Right lobe of liver (tissue), 4 donors: ENCODE measurements at regions not wholly inside any gene's neighbourhood (a gene's known extent, or its start where the extent isn't known, plus 50 kb on each side); places are given as distances from the start of the nearest gene placed in this dataset.

Source experiments
- CTCF ChIP-seq, 4 donors: fragments of 200-600 bp in 3 of 4; fragments of 450-650 bp in 1 of 4; IDR thresholded peaks; one replicate each; pipeline versions ENCODE4 v1.5.1 to v1.8.0; 2016 to 2022; ENCODE audit warnings: antibody characterized with exemption in 4 of 4, mild to moderate bottlenecking in 2 of 4
- POLR2A ChIP-seq: fragments of 450-650 bp; IDR thresholded peaks from one replicate; pipeline ENCODE4 v1.6.1; 2017; ENCODE audit warnings: antibody characterized with exemption, mild to moderate bottlenecking
- donor health status: DM: no; HTN: no; CAD: no.
- donor health status: DM: no; HTN: no; CAD: no.
- donor health status: DM: no; HTN: yes; CAD: no.

GRCh38 chr16:52742052-52742451, 195.1 kb upstream of the TOX3 start:
- TF ChIP-seq CTCF (IDR thresholded peaks at IDR 0.05) (no peak), POLR2A (no peak)
